HEK293T (cell line): ENCODE measurements at regions not wholly inside any gene's neighbourhood (a gene's known extent, or its start where the extent isn't known, plus 50 kb on each side); places are given as distances from the start of the nearest gene placed in this dataset.

Source experiments
- ARNT ChIP-seq: fragments of 450-650 bp; IDR thresholded peaks from 2 replicates; pipeline ENCODE4 v1.6.1; 2017; ENCODE audit warnings: mild to moderate bottlenecking
- BHLHE40 ChIP-seq: fragments of 450-650 bp; IDR thresholded peaks from 2 replicates; pipeline ENCODE4 v1.6.1; 2016; ENCODE audit warnings: mild to moderate bottlenecking, moderate library complexity, borderline replicate concordance
- CTBP1 ChIP-seq: fragments of 450-650 bp; IDR thresholded peaks from 2 replicates; pipeline ENCODE4 v1.6.1; 2016; ENCODE audit warnings: borderline replicate concordance
- ELF4 ChIP-seq: fragments of 450-650 bp; IDR thresholded peaks from 2 replicates; pipeline ENCODE4 v1.6.1; 2017; ENCODE audit warnings: antibody characterized with exemption
- FOXA1 ChIP-seq: fragments of 450-650 bp; IDR thresholded peaks from 2 replicates; pipeline ENCODE4 v1.6.1; 2016; ENCODE audit warnings: mild to moderate bottlenecking
- FOXK2 ChIP-seq: fragments of 450-650 bp; IDR thresholded peaks from 2 replicates; pipeline ENCODE4 v1.6.1; 2016; ENCODE audit warnings: mild to moderate bottlenecking
- FOXM1 ChIP-seq: fragments of 450-650 bp; IDR thresholded peaks from 2 replicates; pipeline ENCODE4 v1.6.1; 2017; ENCODE audit warnings: mild to moderate bottlenecking, borderline replicate concordance
- NFRKB ChIP-seq: fragments of 450-650 bp; IDR thresholded peaks from 2 replicates; pipeline ENCODE4 v1.6.1; 2016; ENCODE audit warnings: mild to moderate bottlenecking, moderate library complexity
- PKNOX1 ChIP-seq: fragments of 450-650 bp; IDR thresholded peaks from 2 replicates; pipeline ENCODE4 v1.6.1; 2016
- SUZ12 ChIP-seq: fragments of 450-650 bp; IDR thresholded peaks from 2 replicates; pipeline ENCODE4 v1.6.1; 2016; ENCODE audit warnings: mild to moderate bottlenecking

- TF ChIP-seq PKNOX1 (no peak), BHLHE40 (no peak), FOXM1 (no peak), ARNT (no peak), FOXA1 (no peak), CTBP1 (no peak), SUZ12 (no peak), NFRKB (no peak), ELF4 (no peak), FOXK2 (no peak)
These were observed 502.3 kb downstream of the PDHA2 start for GRCh38 chr4:96342196-96342595.
